DOHH2 (cell line): ENCODE measurements at regions not wholly inside any gene's neighbourhood (a gene's known extent, or its start where the extent isn't known, plus 50 kb on each side); places are given as distances from the start of the nearest gene placed in this dataset.

ENCODE experiments used
- H3F3A ChIP-seq: fragments of 200-600 bp; sonication (generic), shearing (Covaris generic); 2 replicates; pipeline ENCODE4 v1.6.0; 2016; ENCODE audit warnings: antibody characterized with exemption, mild to moderate bottlenecking; ENCODE audit not compliant: control insufficient read depth, insufficient read depth
- H3K27ac ChIP-seq: fragments of 200-600 bp; sonication (generic); 2 replicates; pipeline ENCODE4 v1.5.1; 2014; ENCODE audit warnings: low read depth, mild to moderate bottlenecking, low read length, moderate library complexity
- H3K27me3 ChIP-seq: fragments of 200-600 bp; sonication (generic); 2 replicates; pipeline ENCODE4 v1.6.1; 2014; ENCODE audit warnings: mild to moderate bottlenecking, low read length, mixed read lengths; ENCODE audit not compliant: control insufficient read depth
- H3K36me3 ChIP-seq: fragments of 200-600 bp; sonication (generic); 2 replicates; pipeline ENCODE4 v1.6.1; 2014; ENCODE audit warnings: mild to moderate bottlenecking, low read length, moderate library complexity, mixed read lengths; ENCODE audit not compliant: control insufficient read depth
- H3K4me1 ChIP-seq: fragments of 200-600 bp; sonication (generic); 2 replicates; pipeline ENCODE4 v1.6.1; 2014; ENCODE audit warnings: mild to moderate bottlenecking, low read length, mixed read lengths; ENCODE audit not compliant: control insufficient read depth
- H3K4me2 ChIP-seq: fragments of 200-600 bp; sonication (generic); 2 replicates; pipeline ENCODE4 v1.6.0; 2014; ENCODE audit warnings: mild to moderate bottlenecking, low read length, moderate library complexity
- H3K4me3 ChIP-seq: fragments of 200-600 bp; sonication (generic); 2 replicates; pipeline ENCODE4 v1.5.1; 2014; ENCODE audit warnings: mild to moderate bottlenecking, low read length, mixed read lengths
- H3K79me2 ChIP-seq: fragments of 200-600 bp; sonication (generic); 2 replicates; pipeline ENCODE4 v1.6.1; 2014; ENCODE audit warnings: mild to moderate bottlenecking, low read length, mixed read lengths; ENCODE audit not compliant: control insufficient read depth
- H3K9me2 ChIP-seq: fragments of 200-600 bp; sonication (generic); replicated peaks from 2 replicates; pipeline ENCODE4 v1.6.1; 2014; ENCODE audit warnings: mild to moderate bottlenecking, low read length, mixed read lengths; ENCODE audit not compliant: control insufficient read depth
- H3K9me3 ChIP-seq: fragments of 200-600 bp; sonication (generic); 2 replicates; pipeline ENCODE4 v1.6.1; 2014; ENCODE audit warnings: antibody characterized with exemption, low read length, mixed read lengths; ENCODE audit not compliant: control insufficient read depth, insufficient read depth
- H4K20me1 ChIP-seq: fragments of 200-600 bp; sonication (generic); 2 replicates; pipeline ENCODE4 v1.6.0; 2014; ENCODE audit warnings: low read depth, mild to moderate bottlenecking, antibody characterized with exemption, low read length, moderate library complexity; ENCODE audit not compliant: control insufficient read depth, insufficient read depth
- CTCF ChIP-seq: fragments of 200-600 bp; sonication (generic); IDR thresholded peaks from one replicate; pipeline ENCODE4 v1.5.1; 2014; ENCODE audit warnings: antibody characterized with exemption, mild to moderate bottlenecking, low read depth, low read length; ENCODE audit not compliant: poor library complexity, severe bottlenecking
- EZH2phosphoT487 ChIP-seq: fragments of 200-600 bp; sonication (generic); IDR thresholded peaks from 2 replicates; pipeline ENCODE4 v1.6.1; 2017; ENCODE audit warnings: borderline replicate concordance, mild to moderate bottlenecking, antibody characterized with exemption, low read length, moderate library complexity, mixed read lengths

- Histone ChIP-seq H3K36me3 (no peaks in the 10 kb centered on the region), H3K4me3 (no peak overlapping the region), H3K27ac (no peak overlapping the region), H4K20me1 (no peaks in the 10 kb centered on the region), H3K27me3 (no peaks in the 10 kb centered on the region), H3K4me1 (no peaks in the 10 kb centered on the region), H3K9me2 (no peaks in the 10 kb centered on the region), H3K79me2 (no peaks in the 10 kb centered on the region), H3K9me3 (no peaks in the 10 kb centered on the region), H3F3A (no peaks in the 10 kb centered on the region), H3K4me2 (no peak overlapping the region)
- TF ChIP-seq EZH2phosphoT487 (no peak), CTCF (no peak)
These were observed 479.1 kb upstream of the ALCAM start for GRCh38 chr3:104887619-104888018.

- Histone ChIP-seq H3K9me2 (no peaks in the 10 kb centered on the region), H3K4me3 (no peak overlapping the region), H3F3A (no peaks in the 10 kb centered on the region), H3K79me2 (no peaks in the 10 kb centered on the region), H3K27ac (no peak overlapping the region), H3K4me1 (no peaks in the 10 kb centered on the region), H4K20me1 (no peaks in the 10 kb centered on the region), H3K4me2 (no peak overlapping the region), H3K27me3 (no peaks in the 10 kb centered on the region), H3K9me3 (no peaks in the 10 kb centered on the region), H3K36me3 (no peaks in the 10 kb centered on the region)
- TF ChIP-seq EZH2phosphoT487 (no peak), CTCF (no peak)
These were observed 474.7 kb upstream of the ALCAM start for GRCh38 chr3:104892044-104892443.

GRCh38 chr3:104896624-104897023 lies 470.1 kb upstream of the ALCAM start:
- Histone ChIP-seq H3K4me3 (no peak overlapping the region), H4K20me1 (no peaks in the 10 kb centered on the region), H3K9me2 (no peaks in the 10 kb centered on the region), H3F3A (no peaks in the 10 kb centered on the region), H3K27ac (no peak overlapping the region), H3K9me3 (no peaks in the 10 kb centered on the region), H3K36me3 (no peaks in the 10 kb centered on the region), H3K27me3 (no peaks in the 10 kb centered on the region), H3K4me1 (no peaks in the 10 kb centered on the region), H3K4me2 (no peak overlapping the region), H3K79me2 (no peaks in the 10 kb centered on the region)
- TF ChIP-seq EZH2phosphoT487 (no peak), CTCF (no peak)

DNA sequence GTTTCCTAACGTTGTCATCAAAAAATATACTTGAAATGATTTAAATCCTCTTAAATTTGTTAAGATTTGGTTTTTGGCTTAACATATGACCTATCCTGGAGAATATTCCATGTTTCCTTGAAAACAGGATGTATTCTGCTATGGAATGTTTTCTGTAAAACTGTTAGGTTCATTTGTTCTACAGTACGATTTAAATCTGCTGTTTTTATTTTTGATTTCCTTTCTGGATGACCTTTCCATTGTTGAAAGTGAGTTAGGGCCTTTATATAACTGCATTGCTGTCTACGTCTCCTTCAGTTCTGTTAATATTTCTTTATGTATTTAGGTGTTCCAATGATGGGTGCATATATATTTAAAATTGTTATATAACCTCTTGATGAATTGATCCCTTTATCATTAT lies 465.3 kb upstream of the ALCAM start:
- no peaks in the 10 kb centered on the region for H3K79me2 ChIP-seq
- H3K4me1 ChIP-seq: no peaks in the 10 kb centered on the region
- no peaks in the 10 kb centered on the region for H3K9me3 ChIP-seq
- no peak overlapping the region for H3K4me3 ChIP-seq
- no peak for TF ChIP-seq CTCF
- TF ChIP-seq EZH2phosphoT487: no peak
- H3K36me3 ChIP-seq: no peaks in the 10 kb centered on the region
- H3K27ac ChIP-seq: no peak overlapping the region
- no peaks in the 10 kb centered on the region for H3F3A ChIP-seq
- H3K27me3 ChIP-seq: no peaks in the 10 kb centered on the region
- H4K20me1 ChIP-seq: no peaks in the 10 kb centered on the region
- no peak overlapping the region for H3K4me2 ChIP-seq
- H3K9me2 ChIP-seq: no peaks in the 10 kb centered on the region
